PC-3 (cell line): ENCODE measurements at regions not wholly inside any gene's neighbourhood (a gene's known extent, or its start where the extent isn't known, plus 50 kb on each side); places are given as distances from the start of the nearest gene placed in this dataset.

Source experiments
- ATAC-seq: fragments of 200-7000 bp; cut with Tn5 transposase; 2 replicates; pipeline ENCODE4 v1.9.1; 2020; ENCODE audit warnings: mild to moderate bottlenecking, moderate library complexity
- BruUV-seq: library from RNA; stranded (reverse); fragments of 400-500 nt; replicated peaks from 2 replicates; lab custom pipeline; 2021; lab: Mats Ljungman, UMichigan
- CTCF ChIA-PET: fragments of 300-600 bp; sonication (Branson Sonifier 250); formaldehyde crosslinking; loops from one replicate; lab custom pipeline; 2022; ENCODE audit warnings: antibody characterized with exemption; lab: Charles Lee
- POLR2A ChIA-PET: fragments of 300-600 bp; sonication (Branson Sonifier 250); formaldehyde crosslinking; loops from one replicate; lab custom pipeline; 2022; ENCODE audit warnings: antibody characterized with exemption; ENCODE audit not compliant: unreplicated experiment; lab: Charles Lee
- DNase-seq: peaks from one replicate; pipeline ENCODE4 v3.0.0-alpha.2; 2015
- H2AFZ ChIP-seq: fragments of 300-600 bp; sonication (generic); 2 replicates; pipeline ENCODE4 v1.6.0; 2016; ENCODE audit warnings: antibody characterized with exemption, low read length
- H3F3A ChIP-seq: fragments of 300-600 bp; sonication (generic); one replicate; pipeline ENCODE4 v1.6.0; 2017; ENCODE audit warnings: antibody characterized with exemption, low read length, control low read depth, mild to moderate bottlenecking; ENCODE audit not compliant: unreplicated experiment
- H3K27ac ChIP-seq: fragments of 300-600 bp; sonication (generic); 2 replicates; pipeline ENCODE4 v1.5.1; 2016; ENCODE audit warnings: mild to moderate bottlenecking, low read length
- H3K27me3 ChIP-seq: fragments of 300-600 bp; sonication (generic); 2 replicates; pipeline ENCODE4 v1.6.1; 2016; ENCODE audit warnings: low read length, mixed read lengths
- H3K36me3 ChIP-seq: fragments of 300-600 bp; sonication (generic); 2 replicates; pipeline ENCODE4 v1.6.1; 2016; ENCODE audit warnings: low read depth, mixed run types, low read length, mixed read lengths
- H3K4me1 ChIP-seq: fragments of 300-600 bp; sonication (generic); 2 replicates; pipeline ENCODE4 v1.5.1; 2016; ENCODE audit warnings: low read length; ENCODE audit not compliant: insufficient read depth
- H3K4me2 ChIP-seq: fragments of 300-600 bp; sonication (generic); 2 replicates; pipeline ENCODE4 v1.6.0; 2016; ENCODE audit warnings: low read length
- H3K4me3 ChIP-seq: fragments of 300-600 bp; sonication (generic); 2 replicates; pipeline ENCODE4 v1.5.1; 2016; ENCODE audit warnings: mild to moderate bottlenecking, low read length, mixed read lengths
- H3K79me2 ChIP-seq: fragments of 300-600 bp; sonication (generic); 2 replicates; pipeline ENCODE4 v1.6.1; 2017; ENCODE audit warnings: low read length, mixed read lengths
- H3K9ac ChIP-seq: fragments of 300-600 bp; sonication (generic); 2 replicates; pipeline ENCODE4 v1.6.0; 2016; ENCODE audit warnings: mild to moderate bottlenecking, low read length
- H3K9me2 ChIP-seq: fragments of 300-600 bp; sonication (generic); replicated peaks from 2 replicates; pipeline ENCODE4 v1.6.1; 2016; ENCODE audit warnings: mixed run types, low read length, mixed read lengths
- H3K9me3 ChIP-seq: fragments of 300-600 bp; sonication (generic); 2 replicates; pipeline ENCODE4 v1.6.1; 2016; ENCODE audit warnings: low read length, mixed read lengths
- H4K20me1 ChIP-seq: fragments of 300-600 bp; sonication (generic); 2 replicates; pipeline ENCODE4 v1.6.1; 2016; ENCODE audit warnings: low read length, mixed read lengths
- EZH2 ChIP-seq: fragments of 300-600 bp; sonication (generic); IDR thresholded peaks from one replicate; pipeline ENCODE4 v1.6.1; 2017; ENCODE audit warnings: antibody characterized with exemption, mild to moderate bottlenecking, low read length; ENCODE audit not compliant: unreplicated experiment
- EZH2phosphoT487 ChIP-seq: fragments of 300-600 bp; sonication (generic); IDR thresholded peaks from 2 replicates; pipeline ENCODE4 v1.6.1; 2018; ENCODE audit warnings: mild to moderate bottlenecking, antibody characterized with exemption, low read length, borderline replicate concordance
- intact Hi-C: fragments of 100-400 bp; cut with micrococcal nuclease; formaldehyde crosslinking; loops from 2 replicates; pipeline ENCODE4 v1.9.0; 2023
- TF ChIP-seq, protein P1 (sequence below): fragments of 300-600 bp; sonication (generic); conservative IDR thresholded peaks from 2 replicates; pipeline ENCODE4 v1.5.1; 2017; ENCODE audit warnings: antibody characterized with exemption, low read depth, mild to moderate bottlenecking, low read length

DNA sequence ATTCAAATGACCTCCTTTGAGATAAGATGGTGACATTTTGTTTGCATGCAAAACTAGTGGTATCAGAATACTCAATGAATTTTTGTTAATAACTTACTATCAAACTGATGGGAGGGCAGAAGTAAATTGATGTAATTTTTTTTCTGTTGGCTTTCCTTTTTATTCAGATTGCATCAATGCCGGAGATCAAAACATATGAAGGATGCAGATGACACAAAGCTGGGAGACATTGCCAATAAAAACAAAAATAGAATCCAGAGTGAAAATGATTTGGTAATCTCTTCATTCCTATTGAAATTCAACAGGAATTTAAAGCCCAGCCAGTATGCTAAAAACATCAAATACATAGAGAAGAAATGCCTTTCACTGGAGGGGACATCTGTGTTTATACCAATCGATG lies 1655.3 kb upstream of the C9orf72 start:
- Histone ChIP-seq H3K9ac (no peak overlapping the region), H3K9me2 (no peaks in the 10 kb centered on the region), H3K4me3 (no peak overlapping the region), H3K4me1 (no peaks in the 10 kb centered on the region), H3K9me3 (no peaks in the 10 kb centered on the region), H3K4me2 (no peak overlapping the region), H3K79me2 (no peaks in the 10 kb centered on the region), H3K27ac (no peak overlapping the region), H3F3A (no peaks in the 10 kb centered on the region), H3K27me3 (no peaks in the 10 kb centered on the region), H2AFZ (no peak overlapping the region), H3K36me3 (no peaks in the 10 kb centered on the region), H4K20me1 (no peaks in the 10 kb centered on the region)
- CTCF ChIA-PET = no interaction called here
- ATAC-seq (no peak), DNase-seq (no peak)
- POLR2A ChIA-PET = no interaction called here
- TF ChIP-seq, protein P1, sequence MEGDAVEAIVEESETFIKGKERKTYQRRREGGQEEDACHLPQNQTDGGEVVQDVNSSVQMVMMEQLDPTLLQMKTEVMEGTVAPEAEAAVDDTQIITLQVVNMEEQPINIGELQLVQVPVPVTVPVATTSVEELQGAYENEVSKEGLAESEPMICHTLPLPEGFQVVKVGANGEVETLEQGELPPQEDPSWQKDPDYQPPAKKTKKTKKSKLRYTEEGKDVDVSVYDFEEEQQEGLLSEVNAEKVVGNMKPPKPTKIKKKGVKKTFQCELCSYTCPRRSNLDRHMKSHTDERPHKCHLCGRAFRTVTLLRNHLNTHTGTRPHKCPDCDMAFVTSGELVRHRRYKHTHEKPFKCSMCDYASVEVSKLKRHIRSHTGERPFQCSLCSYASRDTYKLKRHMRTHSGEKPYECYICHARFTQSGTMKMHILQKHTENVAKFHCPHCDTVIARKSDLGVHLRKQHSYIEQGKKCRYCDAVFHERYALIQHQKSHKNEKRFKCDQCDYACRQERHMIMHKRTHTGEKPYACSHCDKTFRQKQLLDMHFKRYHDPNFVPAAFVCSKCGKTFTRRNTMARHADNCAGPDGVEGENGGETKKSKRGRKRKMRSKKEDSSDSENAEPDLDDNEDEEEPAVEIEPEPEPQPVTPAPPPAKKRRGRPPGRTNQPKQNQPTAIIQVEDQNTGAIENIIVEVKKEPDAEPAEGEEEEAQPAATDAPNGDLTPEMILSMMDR = no peak
- TF ChIP-seq EZH2phosphoT487 (no peak), EZH2 (no peak)
- BruUV-seq = no TSS peak
- intact Hi-C loops = no loop called here

- Histone ChIP-seq H4K20me1 (no peaks in the 10 kb centered on the region), H3K4me3 (no peak overlapping the region), H3K9ac (no peak overlapping the region), H3K36me3 (no peaks in the 10 kb centered on the region), H3K27ac (no peak overlapping the region), H3K9me2 (no peaks in the 10 kb centered on the region), H3K4me2 (no peak overlapping the region), H3K79me2 (no peaks in the 10 kb centered on the region), H3K27me3 (no peaks in the 10 kb centered on the region), H3K9me3 (no peaks in the 10 kb centered on the region), H3F3A (no peaks in the 10 kb centered on the region), H3K4me1 (no peaks in the 10 kb centered on the region), H2AFZ (no peak overlapping the region)
- BruUV-seq = no TSS peak
- intact Hi-C loops = no loop called here
- DNase-seq (no peak), ATAC-seq (no peak)
- TF ChIP-seq EZH2phosphoT487 (no peak), EZH2 (no peak)
- TF ChIP-seq, protein P1 = no peak
- POLR2A ChIA-PET = no interaction called here
- CTCF ChIA-PET = no interaction called here
These were observed 1657.7 kb upstream of the C9orf72 start for GRCh38 chr9:29230931-29231330.

GRCh38 chr9:29233193-29233592 lies 1659.9 kb upstream of the C9orf72 start:
- POLR2A ChIA-PET = no interaction called here
- no peaks in the 10 kb centered on the region for H3K36me3 ChIP-seq
- H2AFZ ChIP-seq = no peak overlapping the region
- no peak overlapping the region for H3K4me2 ChIP-seq
- no TSS peak for BruUV-seq
- DNase-seq = no peak
- no peak overlapping the region for H3K9ac ChIP-seq
- no peaks in the 10 kb centered on the region for H3K27me3 ChIP-seq
- TF ChIP-seq EZH2 = no peak
- TF ChIP-seq, protein P1 = no peak
- no peak for TF ChIP-seq EZH2phosphoT487
- no peak overlapping the region for H3K27ac ChIP-seq
- no peaks in the 10 kb centered on the region for H4K20me1 ChIP-seq
- CTCF ChIA-PET = no interaction called here
- H3K9me2 ChIP-seq = no peaks in the 10 kb centered on the region
- no peaks in the 10 kb centered on the region for H3F3A ChIP-seq
- no peaks in the 10 kb centered on the region for H3K79me2 ChIP-seq
- no peak overlapping the region for H3K4me3 ChIP-seq
- no peaks in the 10 kb centered on the region for H3K4me1 ChIP-seq
- no peaks in the 10 kb centered on the region for H3K9me3 ChIP-seq
- intact Hi-C loops = no loop called here
- ATAC-seq = no peak
